ENCODE measurements at regions not wholly inside any gene's neighbourhood (a gene's known extent, or its start where the extent isn't known, plus 50 kb on each side); places are given as distances from the start of the nearest gene placed in this dataset.
"Not testable (repeated sequence)": the region's sequence is repeated elsewhere in the genome, so short reads cannot be mapped to it uniquely, and the experiment has no call there.

- DNase-seq (ENCODE audit: low spot score), result no peak
These were observed 244.2 kb upstream of the FOXK1 start for GRCh38 chr7:4437916-4438315.

GRCh38 chr7:4438723-4439245 is 243.3 kb upstream of the FOXK1 start:
- no peak for DNase-seq (ENCODE audit: low spot score)

GRCh38 chr7:4439444-4439843 is 242.7 kb upstream of the FOXK1 start:
- no peak for DNase-seq (ENCODE audit: low spot score)

GRCh38 chr7:4444106-4444505 is 238.0 kb upstream of the FOXK1 start:
- no peak for DNase-seq (ENCODE audit: low spot score)

- no peak for DNase-seq (ENCODE audit: low spot score)
These were observed 236.3 kb upstream of the FOXK1 start for GRCh38 chr7:4445777-4446176.

GRCh38 chr7:4449263-4449662 is 232.8 kb upstream of the FOXK1 start:
- DNase-seq (ENCODE audit: low spot score), result no peak

GRCh38 chr7:4450483-4450882 is 231.6 kb upstream of the FOXK1 start:
- DNase-seq (ENCODE audit: low spot score), result no peak

GRCh38 chr7:4460597-4460996 is 221.5 kb upstream of the FOXK1 start:
- no peak for DNase-seq (ENCODE audit: low spot score)

GRCh38 chr7:4461531-4461930 is 220.6 kb upstream of the FOXK1 start:
- no peak for DNase-seq (ENCODE audit: low spot score)

- DNase-seq (ENCODE audit: low spot score), result no peak
These were observed 213.6 kb upstream of the FOXK1 start for GRCh38 chr7:4468320-4469102.

GRCh38 chr7:4470246-4470645 is 211.8 kb upstream of the FOXK1 start:
- DNase-seq (ENCODE audit: low spot score), result no peak

- no peak for DNase-seq (ENCODE audit: low spot score)
These were observed 209.4 kb upstream of the FOXK1 start for GRCh38 chr7:4472728-4473127.

GRCh38 chr7:4479367-4480039 is 202.6 kb upstream of the FOXK1 start:
- DNase-seq (ENCODE audit: low spot score), result peak; percentile 55

GRCh38 chr7:4480131-4480530 is 202.0 kb upstream of the FOXK1 start:
- not testable (repeated sequence) for DNase-seq (ENCODE audit: low spot score)

GRCh38 chr7:4483851-4484250 is 198.2 kb upstream of the FOXK1 start:
- DNase-seq (ENCODE audit: low spot score), result no peak

GRCh38 chr7:4484545-4484944 is 197.6 kb upstream of the FOXK1 start:
- no peak for DNase-seq (ENCODE audit: low spot score)

GRCh38 chr7:4486907-4487306 is 195.2 kb upstream of the FOXK1 start:
- DNase-seq (ENCODE audit: low spot score), result no peak

- not testable (repeated sequence) for DNase-seq (ENCODE audit: low spot score)
These were observed 185.2 kb upstream of the FOXK1 start for GRCh38 chr7:4496911-4497310.

GRCh38 chr7:4500812-4501211 is 181.3 kb upstream of the FOXK1 start:
- no peak for DNase-seq (ENCODE audit: low spot score)

- DNase-seq (ENCODE audit: low spot score), result not testable (repeated sequence)
These were observed 174.2 kb upstream of the FOXK1 start for GRCh38 chr7:4507886-4508285.

GRCh38 chr7:4513450-4513849 is 168.6 kb upstream of the FOXK1 start:
- DNase-seq (ENCODE audit: low spot score), result no peak

- no peak for DNase-seq (ENCODE audit: low spot score)
These were observed 162.1 kb upstream of the FOXK1 start for GRCh38 chr7:4519819-4520520.

- no peak for DNase-seq (ENCODE audit: low spot score)
These were observed 158.9 kb upstream of the FOXK1 start for GRCh38 chr7:4523219-4523618.

All from germinal center (tissue), 1 donor.